ENCODE measurements at regions not wholly inside any gene's neighbourhood (a gene's known extent, or its start where the extent isn't known, plus 50 kb on each side); places are given as distances from the start of the nearest gene placed in this dataset.

DNA sequence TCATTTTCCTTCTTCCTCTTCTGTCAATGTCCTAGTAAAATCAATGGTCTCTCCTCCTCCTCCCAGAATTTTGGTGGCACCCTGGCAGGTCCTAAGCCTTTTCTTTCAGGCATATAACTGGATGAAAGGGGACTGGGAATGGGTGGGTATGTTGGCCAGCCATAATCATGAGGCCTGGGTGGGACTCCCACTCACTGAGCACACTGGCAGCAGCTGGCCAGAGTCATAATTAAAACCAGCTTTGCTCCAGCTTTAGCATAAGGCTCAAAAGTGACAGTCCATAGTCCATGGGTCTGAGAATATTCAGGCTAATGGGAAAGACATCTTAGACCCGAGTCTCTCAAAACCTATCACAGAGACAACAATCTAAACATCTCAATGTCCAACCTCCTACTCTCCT lies 190.0 kb upstream of the BTBD3 start (continued):
- no peak for TF ChIP-seq CBFB (IDR thresholded peaks at IDR 0.05; ENCODE audit: low read depth)
- TF ChIP-seq ZBED1 (IDR thresholded peaks at IDR 0.05; ENCODE audit: borderline replicate concordance), result no peak
- TF ChIP-seq MTA2 (IDR thresholded peaks at IDR 0.05; ENCODE audit: low read depth), result no peak
- TF ChIP-seq HDAC6 (IDR thresholded peaks at IDR 0.05; ENCODE audit: unreplicated experiment), result no peak
- TF ChIP-seq, protein P1, sequence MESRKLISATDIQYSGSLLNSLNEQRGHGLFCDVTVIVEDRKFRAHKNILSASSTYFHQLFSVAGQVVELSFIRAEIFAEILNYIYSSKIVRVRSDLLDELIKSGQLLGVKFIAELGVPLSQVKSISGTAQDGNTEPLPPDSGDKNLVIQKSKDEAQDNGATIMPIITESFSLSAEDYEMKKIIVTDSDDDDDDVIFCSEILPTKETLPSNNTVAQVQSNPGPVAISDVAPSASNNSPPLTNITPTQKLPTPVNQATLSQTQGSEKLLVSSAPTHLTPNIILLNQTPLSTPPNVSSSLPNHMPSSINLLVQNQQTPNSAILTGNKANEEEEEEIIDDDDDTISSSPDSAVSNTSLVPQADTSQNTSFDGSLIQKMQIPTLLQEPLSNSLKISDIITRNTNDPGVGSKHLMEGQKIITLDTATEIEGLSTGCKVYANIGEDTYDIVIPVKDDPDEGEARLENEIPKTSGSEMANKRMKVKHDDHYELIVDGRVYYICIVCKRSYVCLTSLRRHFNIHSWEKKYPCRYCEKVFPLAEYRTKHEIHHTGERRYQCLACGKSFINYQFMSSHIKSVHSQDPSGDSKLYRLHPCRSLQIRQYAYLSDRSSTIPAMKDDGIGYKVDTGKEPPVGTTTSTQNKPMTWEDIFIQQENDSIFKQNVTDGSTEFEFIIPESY (IDR thresholded peaks at IDR 0.05), result no peak
- no peak for TF ChIP-seq YY1 (IDR thresholded peaks at IDR 0.05; ENCODE audit: low read depth, low read length)

GRCh38 chr20:11728937-11729336 lies 188.8 kb upstream of the BTBD3 start:
- no peak for DNase-seq (ENCODE audit: low read depth, low spot score)
- SMC1A ChIA-PET (ENCODE audit: uncharacterized antibody, unreplicated experiment), result no interaction called here

More at GRCh38 chr20:11728937-11729336, 188.8 kb upstream of the BTBD3 start:
- no peaks in the 10 kb centered on the region for H3K27me3 ChIP-seq (replicated peaks in 1 of 2; ENCODE audit: control insufficient read depth in 2 of 2, insufficient read depth in 2 of 2, low read length in 1 of 2)
- H3K4me3 ChIP-seq, result no peak overlapping the region
- no peaks in the 10 kb centered on the region for H3K79me2 ChIP-seq (ENCODE audit: control insufficient read depth, insufficient read depth, low read length)
- no peak overlapping the region for H3K27ac ChIP-seq (ENCODE audit: control insufficient read depth, insufficient read depth)
- in situ Hi-C loops (cut with MboI) (no loop called here), intact Hi-C loops (cut with micrococcal nuclease; ENCODE audit: unreplicated experiment) (no loop called here)
- H3K4me1 ChIP-seq (ENCODE audit: control insufficient read depth, insufficient read depth, low read length), result no peaks in the 10 kb centered on the region
- ATAC-seq (no peak), FAIRE-seq (no peak)
- no TSS peak for BruUV-seq (replicated peaks)
- H3K4me2 ChIP-seq (ENCODE audit: control insufficient read depth, insufficient read depth), result no peak overlapping the region
- 3% methylated on average over 2 of the region's 2 CpGs for WGBS (ENCODE audit: insufficient coverage, insufficient replicate concordance, low lambda C conversion rate, missing lambda C conversion rate)
- no peaks in the 10 kb centered on the region for H3K36me3 ChIP-seq (ENCODE audit: control insufficient read depth in 2 of 2, insufficient read depth in 2 of 2, low read length in 1 of 2)
- TF ChIP-seq SKIL (IDR thresholded peaks at IDR 0.05; ENCODE audit: low read depth, poor library complexity, severe bottlenecking), result no peak
- no peak for TF ChIP-seq MTA2 (IDR thresholded peaks at IDR 0.05; ENCODE audit: low read depth)
- TF ChIP-seq ZNF207 (IDR thresholded peaks at IDR 0.05; ENCODE audit: borderline replicate concordance), result no peak
- TF ChIP-seq MLLT1 (IDR thresholded peaks at IDR 0.05), result no peak
- no peak for TF ChIP-seq ELK1 (IDR thresholded peaks at IDR 0.05; ENCODE audit: low read depth, low read length)
- ChIA-PET POLR2A (no interaction called here), CTCF (no interaction called here), RAD21 (ENCODE audit: unreplicated experiment) (no interaction called here)
- H3K9me3 ChIP-seq (replicated peaks; ENCODE audit: control insufficient read depth, insufficient read depth, low read length), result no peaks in the 10 kb centered on the region
- H2AFZ ChIP-seq (ENCODE audit: control insufficient read depth, low read depth, low read length), result no peak overlapping the region
- no peaks in the 10 kb centered on the region for H4K20me1 ChIP-seq (ENCODE audit: control insufficient read depth, insufficient read depth)
- no peak overlapping the region for H3K9ac ChIP-seq (ENCODE audit: control insufficient read depth, insufficient read depth, low read length)

All from GM12878 (cell line).